WTC11 (cell line): ENCODE measurements at regions not wholly inside any gene's neighbourhood (a gene's known extent, or its start where the extent isn't known, plus 50 kb on each side); places are given as distances from the start of the nearest gene placed in this dataset.
A peak's percentile ranks its signal among the peaks of the same experiment; 100 is the strongest.

Source experiments
- ATAC-seq: fragments of 200-7000 bp; cut with Tn5 transposase; 2 replicates; pipeline ENCODE4 v1.10.0; 2021; ENCODE audit warnings: mild to moderate bottlenecking, moderate library complexity
- CTCF ChIA-PET: fragments of 300-600 bp; sonication (Branson Sonifier 250); formaldehyde crosslinking; loops from one replicate; lab custom pipeline; 2021; ENCODE audit warnings: antibody characterized with exemption; lab: Charles Lee
- POLR2A ChIA-PET: fragments of 350-600 bp; sonication (Branson Sonifier 250); formaldehyde crosslinking; loops from one replicate; lab custom pipeline; 2021; ENCODE audit warnings: antibody characterized with exemption; lab: Charles Lee
- DNase-seq: peaks from one replicate; pipeline ENCODE4 v3.0.0; 2021; ENCODE audit warnings: low spot score
- H3K27ac Mint-ChIP-seq: 2 replicates; pipeline ENCODE4 v1.8.0; 2021; ENCODE audit warnings: mixed read lengths
- H3K27me3 Mint-ChIP-seq: 2 replicates; pipeline ENCODE4 v1.8.0; 2021; ENCODE audit warnings: low read depth, mild to moderate bottlenecking, moderate library complexity, mixed read lengths
- H3K36me3 Mint-ChIP-seq: 2 replicates; pipeline ENCODE4 v1.8.0; 2021; ENCODE audit warnings: mixed read lengths
- H3K4me1 Mint-ChIP-seq: 2 replicates; pipeline ENCODE4 v1.8.0; 2022; ENCODE audit warnings: mixed read lengths
- H3K4me3 Mint-ChIP-seq: 2 replicates; pipeline ENCODE4 v1.8.0; 2021; ENCODE audit warnings: mild to moderate bottlenecking, moderate library complexity, mixed read lengths
- H3K9me3 Mint-ChIP-seq: 2 replicates; pipeline ENCODE4 v1.8.0; 2021; ENCODE audit warnings: mixed read lengths
- ATF3 ChIP-seq: sonication (generic); formaldehyde crosslinking; conservative IDR thresholded peaks from 2 replicates; pipeline ENCODE4 v1.8.1; 2022; ENCODE audit warnings: mild to moderate bottlenecking, missing genetic modification reagents
- CDX4 ChIP-seq: fragments of 250-450 bp; sonication (Bioruptor Pico); IDR thresholded peaks from 2 replicates; pipeline ENCODE4 v1.9.0; 2021; ENCODE audit warnings: moderate library complexity, mild to moderate bottlenecking, inconsistent platforms, borderline replicate concordance
- CTCF ChIP-seq: fragments of 200-600 bp; IDR thresholded peaks from 2 replicates; pipeline ENCODE4 v1.8.0; 2022; ENCODE audit warnings: antibody characterized with exemption
- E2F5 ChIP-seq: sonication (generic); formaldehyde crosslinking; IDR thresholded peaks from 2 replicates; pipeline ENCODE4 v1.8.1; 2022; ENCODE audit warnings: mild to moderate bottlenecking, moderate library complexity, missing genetic modification reagents
- ERG ChIP-seq: fragments of 250-450 bp; sonication (Bioruptor Pico); IDR thresholded peaks from 2 replicates; pipeline ENCODE4 v1.8.0; 2021; ENCODE audit warnings: mild to moderate bottlenecking
- ESRRA ChIP-seq: sonication (generic); formaldehyde crosslinking; IDR thresholded peaks from 2 replicates; pipeline ENCODE4 v1.8.1; 2022; ENCODE audit warnings: mild to moderate bottlenecking, missing genetic modification reagents, borderline replicate concordance
- ETV6 ChIP-seq: sonication (generic); formaldehyde crosslinking; IDR thresholded peaks from 2 replicates; pipeline ENCODE4 v1.8.1; 2022; ENCODE audit warnings: mild to moderate bottlenecking, missing genetic modification reagents
- FOXJ3 ChIP-seq: sonication (generic); formaldehyde crosslinking; IDR thresholded peaks from 2 replicates; pipeline ENCODE4 v1.9.0; 2021; ENCODE audit warnings: missing genetic modification reagents, mild to moderate bottlenecking, borderline replicate concordance
- FOXK1 ChIP-seq: sonication (generic); formaldehyde crosslinking; IDR thresholded peaks from 2 replicates; pipeline ENCODE4 v1.8.0; 2022; ENCODE audit warnings: mild to moderate bottlenecking, moderate library complexity, missing genetic modification reagents
- FOXP4 ChIP-seq: sonication (generic); formaldehyde crosslinking; IDR thresholded peaks from 2 replicates; pipeline ENCODE4 v1.8.0; 2022; ENCODE audit warnings: mild to moderate bottlenecking, missing genetic modification reagents
- GABPB1 ChIP-seq: sonication (generic); formaldehyde crosslinking; IDR thresholded peaks from 2 replicates; pipeline ENCODE4 v1.8.1; 2023; ENCODE audit warnings: mild to moderate bottlenecking, missing genetic modification reagents
- PRDM15 ChIP-seq: sonication (generic); formaldehyde crosslinking; IDR thresholded peaks from 2 replicates; pipeline ENCODE4 v1.8.0; 2022; ENCODE audit warnings: missing genetic modification reagents
- TEAD1 ChIP-seq: sonication (generic); formaldehyde crosslinking; IDR thresholded peaks from 2 replicates; pipeline ENCODE4 v1.8.0; 2022; ENCODE audit warnings: mild to moderate bottlenecking, missing genetic modification reagents
- TEAD4 ChIP-seq: sonication (generic); formaldehyde crosslinking; IDR thresholded peaks from 2 replicates; pipeline ENCODE4 v1.8.0; 2022; ENCODE audit warnings: mild to moderate bottlenecking, missing genetic modification reagents
- ZBTB21 ChIP-seq: sonication (generic); formaldehyde crosslinking; IDR thresholded peaks from 2 replicates; pipeline ENCODE4 v1.8.1; 2023; ENCODE audit warnings: mild to moderate bottlenecking, missing genetic modification reagents, borderline replicate concordance
- ZNF138 ChIP-seq: sonication (generic); formaldehyde crosslinking; conservative IDR thresholded peaks from 2 replicates; pipeline ENCODE4 v1.8.1; 2022; ENCODE audit warnings: mild to moderate bottlenecking, moderate library complexity, missing genetic modification reagents
- ZNF281 ChIP-seq: sonication (generic); formaldehyde crosslinking; IDR thresholded peaks from 2 replicates; pipeline ENCODE4 v1.8.0; 2023; ENCODE audit warnings: mild to moderate bottlenecking, missing genetic modification reagents

GRCh38 chr14:25136811-25137210, 86.9 kb upstream of the STXBP6 start:
- peaks cover 19% of the 10 kb centered on the region for H3K9me3 Mint-ChIP-seq
- peak; percentile 13 for DNase-seq
- H3K4me3 Mint-ChIP-seq, result no peak overlapping the region
- ChIA-PET POLR2A (no interaction called here), CTCF (interaction anchor here (1.0 to 6.1 kb wide), 2 partner anchors 101 to 332 kb away, joined by 4 to 75 read pairs; no protein-coding TSS in a partner anchor)
- peaks cover 4% of the 10 kb centered on the region for H3K4me1 Mint-ChIP-seq
- peaks cover 17% of the 10 kb centered on the region for H3K27me3 Mint-ChIP-seq
- no peak for TF ChIP-seq ESRRA
- no peak for TF ChIP-seq ATF3 (CRISPR knock-in tag)
- TF ChIP-seq ZNF138, result no peak
- no peak for TF ChIP-seq CTCF
- no peak for TF ChIP-seq GABPB1
- no peak for TF ChIP-seq FOXP4
- ATAC-seq, result no peak
- H3K36me3 Mint-ChIP-seq, result peaks cover 3% of the 10 kb centered on the region; the same call in 1 of the 2 replicates
- no peak overlapping the region for H3K27ac Mint-ChIP-seq

GRCh38 chr14:25134184-25134583, 84.2 kb upstream of the STXBP6 start:
- Mint-ChIP-seq H3K27ac (no peak overlapping the region), H3K27me3 (peaks cover 24% of the 10 kb centered on the region), H3K4me3 (no peak overlapping the region), H3K4me1 (peaks cover 4% of the 10 kb centered on the region), H3K36me3 (peaks cover 3% of the 10 kb centered on the region; the same call in 1 of the 2 replicates), H3K9me3 (peaks cover 16% of the 10 kb centered on the region)
- ATAC-seq (no peak), DNase-seq (no peak)
- CTCF ChIA-PET, result interaction anchor here (2.0 to 6.1 kb wide), 3 partner anchors 102 to 423 kb away, joined by 6 to 75 read pairs (median 44); no protein-coding TSS in a partner anchor
- POLR2A ChIA-PET, result no interaction called here
- no peak for TF ChIP-seq CTCF
- no peak for TF ChIP-seq TEAD1 (CRISPR knock-in tag)
- TF ChIP-seq FOXK1 (CRISPR knock-in tag), result no peak
- no peak for TF ChIP-seq ERG (CRISPR knock-in tag)
- no peak for TF ChIP-seq FOXJ3 (CRISPR knock-in tag)
- no peak for TF ChIP-seq ZBTB21 (CRISPR knock-in tag)
- TF ChIP-seq E2F5, result no peak
- no peak for TF ChIP-seq ZNF281
- no peak for TF ChIP-seq ETV6
- TF ChIP-seq TEAD4 (CRISPR knock-in tag), result no peak
- no peak for TF ChIP-seq CDX4 (CRISPR knock-in tag)
- no peak for TF ChIP-seq PRDM15 (CRISPR knock-in tag)
